ENCODE measurements at regions not wholly inside any gene's neighbourhood (a gene's known extent, or its start where the extent isn't known, plus 50 kb on each side); places are given as distances from the start of the nearest gene placed in this dataset.

- BruUV-seq (replicated peaks): no TSS peak
- ATAC-seq (peak; percentile 71), DNase-seq (ENCODE audit: low read depth, low spot score) (peak; percentile 73)
- Histone ChIP-seq H3K36me3 (ENCODE audit: control insufficient read depth in 1 of 2, insufficient read depth in 2 of 2, low read length in 2 of 2) (no peaks in the 10 kb centered on the region), H3K9me3 (ENCODE audit: control insufficient read depth in 1 of 2, insufficient read depth in 1 of 2, low read depth in 1 of 2, low read length in 2 of 2) (no peaks in the 10 kb centered on the region), H3K4me3 (replicated peaks in 1 of 2; ENCODE audit: low read depth in 1 of 2, low read length in 2 of 2) (peak overlapping the region in 1 of 2 experiments; percentile 29; a peak in 1 of 4 replicates), H3K9ac (ENCODE audit: low read length) (peak overlapping the region; percentile 50), H3K27ac (ENCODE audit: low read depth, low read length) (peak overlapping the region; percentile 64; the same call in 1 of the 2 replicates), H3K79me2 (ENCODE audit: insufficient read depth, low read length) (no peaks in the 10 kb centered on the region), H3K9me2 (ENCODE audit: insufficient read depth) (no peaks in the 10 kb centered on the region), H3K4me2 (ENCODE audit: low read length) (peak overlapping the region; percentile 70), H3K27me3 (ENCODE audit: insufficient read depth, low read length) (no peaks in the 10 kb centered on the region), H3K4me1 (ENCODE audit: control insufficient read depth in 1 of 2, insufficient read depth in 2 of 2, low read length in 2 of 2) (peaks cover 34 to 74% of the 10 kb centered on the region in 2 experiments), H2AFZ (ENCODE audit: low read depth, low read length, poor library complexity, severe bottlenecking) (peak overlapping the region; percentile 80), H4K20me1 (ENCODE audit: insufficient read depth) (no peaks in the 10 kb centered on the region)
- ChIA-PET POLR2A (interaction anchor here (2.5 kb wide), 1 partner anchor 18 kb away, joined by 9 read pairs; no protein-coding TSS in a partner anchor), RAD21 (ENCODE audit: low non-redundant PET in 1 of 2, low total read pairs in 2 of 2, uncharacterized antibody in 2 of 2, unreplicated experiment in 2 of 2) (interaction anchor here in 1 of 2 experiments (0.7 kb wide), 1 partner anchor 210 kb away, joined by 3 read pairs; no protein-coding TSS in a partner anchor), CTCF (no interaction called here)
- intact Hi-C loops (cut with micrococcal nuclease): no loop called here
- TF ChIP-seq TCF7L2 (IDR thresholded peaks at IDR 0.05; ENCODE audit: borderline replicate concordance, extremely low read depth, insufficient read depth, insufficient read length) (no peak), CBX3 (IDR thresholded peaks at IDR 0.05; ENCODE audit: low read depth) (peak; percentile 58; the same call in 1 of the 2 replicates), ELF1 (IDR thresholded peaks at IDR 0.05; ENCODE audit: borderline replicate concordance, low read depth) (no peak), EZH2phosphoT487 (IDR thresholded peaks at IDR 0.05; ENCODE audit: borderline replicate concordance) (no peak), JUND (IDR thresholded peaks at IDR 0.05) (peak; percentile 87), MAX (IDR thresholded peaks at IDR 0.05) (no peak), CTCF (IDR thresholded peaks at IDR 0.05 in 2 of 3, conservative IDR thresholded peaks at IDR 0.05 in 1 of 3; ENCODE audit: borderline replicate concordance in 1 of 3, insufficient read depth in 1 of 3, low read depth in 2 of 3, low read length in 2 of 3) (no peak), ZFX (IDR thresholded peaks at IDR 0.05) (no peak), YY1 (IDR thresholded peaks at IDR 0.05; ENCODE audit: extremely low read depth, insufficient replicate concordance, low read depth, low read length) (no peak), FOSL1 (IDR thresholded peaks at IDR 0.05; ENCODE audit: low read depth) (peak; percentile 96), SRF (IDR thresholded peaks at IDR 0.05; ENCODE audit: low read depth) (no peak), SP1 (IDR thresholded peaks at IDR 0.05; ENCODE audit: low read depth) (peak; percentile 81), ZBTB33 (IDR thresholded peaks at IDR 0.05; ENCODE audit: extremely low read depth, insufficient replicate concordance, low read length) (no peak), CEBPB (IDR thresholded peaks at IDR 0.05; ENCODE audit: low read depth) (0 out of 2 replicates have a peak, but pooled peaks have one; percentile 37), RAD21 (IDR thresholded peaks at IDR 0.05; ENCODE audit: low read depth) (0 out of 2 replicates have a peak, but pooled peaks have one; percentile 12), SIN3A (IDR thresholded peaks at IDR 0.05; ENCODE audit: low read depth) (0 out of 2 replicates have a peak, but pooled peaks have one; percentile 32), EGR1 (IDR thresholded peaks at IDR 0.05; ENCODE audit: low read depth) (no peak; the same call in 1 of the 2 replicates), POLR2AphosphoS5 (IDR thresholded peaks at IDR 0.05; ENCODE audit: low read depth, low read length) (peak; percentile 66), ZNF274 (IDR thresholded peaks at IDR 0.05; ENCODE audit: low read depth, low read length) (no peak), REST (IDR thresholded peaks at IDR 0.05; ENCODE audit: low read depth) (no peak), ATF3 (IDR thresholded peaks at IDR 0.05) (no peak)
These were observed 134.4 kb upstream of the TSC22D1 start for GRCh38 chr13:44710576-44710975.

Measured in HCT116 (cell line).